ENCODE measurements at regions not wholly inside any gene's neighbourhood (a gene's known extent, or its start where the extent isn't known, plus 50 kb on each side); places are given as distances from the start of the nearest gene placed in this dataset.

- TF ChIP-seq CTCF (IDR thresholded peaks at IDR 0.05) = no peak
- TF ChIP-seq POLR2AphosphoS5 (IDR thresholded peaks at IDR 0.05) = no peak
- TF ChIP-seq POLR2A (IDR thresholded peaks at IDR 0.05) = no peak
- TF ChIP-seq EP300 (IDR thresholded peaks at IDR 0.05) = no peak
- H3K27me3 ChIP-seq = peaks cover 17% of the 10 kb centered on the region
- WGBS, 2 donors (ENCODE audit: low coverage in 1 of 2) = 83 to 100% methylated on average over 2 to 8 of the region's 17 CpGs
- ATAC-seq = no peak
- H3K27ac ChIP-seq = no peak overlapping the region
- peaks cover 0 to 38% (median 0%) of the 10 kb centered on the region in 3 donors for H3K9me3 ChIP-seq
- no peaks in the 10 kb centered on the region for H3K4me1 ChIP-seq
- no peaks in the 10 kb centered on the region for H3K36me3 ChIP-seq
- H3K4me3 ChIP-seq = no peak overlapping the region
These were observed 126.1 kb upstream of the PPP2R2D start for GRCh38 chr10:131774681-131775085.

GRCh38 chr10:131775433-131775832 is 125.4 kb upstream of the PPP2R2D start:
- TF ChIP-seq POLR2A (IDR thresholded peaks at IDR 0.05) (no peak), POLR2AphosphoS5 (IDR thresholded peaks at IDR 0.05) (no peak), CTCF (IDR thresholded peaks at IDR 0.05) (no peak), EP300 (IDR thresholded peaks at IDR 0.05) (no peak)
- no peak for ATAC-seq
- H3K4me3 ChIP-seq = no peak overlapping the region

GRCh38 chr10:131775833-131776232 is 125.0 kb upstream of the PPP2R2D start:
- Histone ChIP-seq H3K27ac (no peak overlapping the region), H3K27me3 (peaks cover 23% of the 10 kb centered on the region), H3K9me3 (peaks cover 0 to 38% (median 0%) of the 10 kb centered on the region in 3 donors), H3K36me3 (no peaks in the 10 kb centered on the region), H3K4me3 (no peak overlapping the region), H3K4me1 (no peaks in the 10 kb centered on the region)
- TF ChIP-seq EP300 (IDR thresholded peaks at IDR 0.05) = no peak
- TF ChIP-seq POLR2AphosphoS5 (IDR thresholded peaks at IDR 0.05) = no peak
- TF ChIP-seq CTCF (IDR thresholded peaks at IDR 0.05) = no peak
- no peak for TF ChIP-seq POLR2A (IDR thresholded peaks at IDR 0.05)
- 85 to 89% methylated on average over 4 to 10 of the region's 11 CpGs for WGBS, 2 donors (ENCODE audit: low coverage in 1 of 2)
- no peak for ATAC-seq

More at GRCh38 chr10:131775433-131775832, 125.4 kb upstream of the PPP2R2D start:
- no peaks in the 10 kb centered on the region for H3K4me1 ChIP-seq
- no peaks in the 10 kb centered on the region for H3K36me3 ChIP-seq
- H3K27me3 ChIP-seq = peaks cover 24% of the 10 kb centered on the region
- peaks cover 0 to 38% (median 0%) of the 10 kb centered on the region in 3 donors for H3K9me3 ChIP-seq
- no peak overlapping the region for H3K27ac ChIP-seq
- WGBS, 2 donors (ENCODE audit: low coverage in 1 of 2) = 48 to 72% methylated on average over 6 to 8 of the region's 16 CpGs

- 58 to 84% methylated on average over 4 to 7 of the region's 11 CpGs for WGBS, 2 donors (ENCODE audit: low coverage in 1 of 2)
- Histone ChIP-seq H3K36me3 (no peaks in the 10 kb centered on the region), H3K27me3 (peaks cover 18% of the 10 kb centered on the region), H3K4me1 (no peaks in the 10 kb centered on the region), H3K9me3 (peaks cover 0 to 38% (median 0%) of the 10 kb centered on the region in 3 donors), H3K27ac (no peak overlapping the region), H3K4me3 (no peak overlapping the region)
- TF ChIP-seq EP300 (IDR thresholded peaks at IDR 0.05) = no peak
- TF ChIP-seq CTCF (IDR thresholded peaks at IDR 0.05) = no peak
- no peak for TF ChIP-seq POLR2A (IDR thresholded peaks at IDR 0.05)
- no peak for TF ChIP-seq POLR2AphosphoS5 (IDR thresholded peaks at IDR 0.05)
- ATAC-seq = no peak
These were observed 124.3 kb upstream of the PPP2R2D start for GRCh38 chr10:131776496-131776895.

GRCh38 chr10:131777162-131777561 is 123.6 kb upstream of the PPP2R2D start:
- Histone ChIP-seq H3K4me3 (no peak overlapping the region), H3K9me3 (peaks cover 0 to 38% (median 0%) of the 10 kb centered on the region in 3 donors), H3K27me3 (peaks cover 18% of the 10 kb centered on the region), H3K36me3 (no peaks in the 10 kb centered on the region), H3K4me1 (no peaks in the 10 kb centered on the region), H3K27ac (no peak overlapping the region)
- WGBS, 2 donors (ENCODE audit: low coverage in 1 of 2) = 92 to 93% methylated on average over 2 to 5 of the region's 5 CpGs
- no peak for ATAC-seq
- TF ChIP-seq POLR2AphosphoS5 (IDR thresholded peaks at IDR 0.05) (no peak), CTCF (IDR thresholded peaks at IDR 0.05) (no peak), POLR2A (IDR thresholded peaks at IDR 0.05) (no peak), EP300 (IDR thresholded peaks at IDR 0.05) (no peak)

Data from gastroesophageal sphincter (tissue), 4 donors.